ENCODE measurements at regions not wholly inside any gene's neighbourhood (a gene's known extent, or its start where the extent isn't known, plus 50 kb on each side); places are given as distances from the start of the nearest gene placed in this dataset.

- Histone ChIP-seq H3K4me3 (no peak overlapping the region), H3K27ac (no peak overlapping the region), H3K9me3 (ENCODE audit: low read depth, low read length) (no peaks in the 10 kb centered on the region), H3K36me3 (ENCODE audit: insufficient read depth, low read length) (no peaks in the 10 kb centered on the region), H3K9ac (ENCODE audit: insufficient read length) (no peak overlapping the region)
- TF ChIP-seq POLR2AphosphoS5 (IDR thresholded peaks at IDR 0.05; ENCODE audit: borderline replicate concordance, low read depth, low read length) (no peak), EZH2 (IDR thresholded peaks at IDR 0.05) (no peak), FOXP2 (optimal IDR thresholded peaks at IDR 0.05; ENCODE audit: control extremely low read depth, extremely low read length, insufficient read depth) (no peak)
- DNase-seq (ENCODE audit: low read depth, low spot score) = no peak
Measured at GRCh38 chr11:92642177-92642931, 327.1 kb upstream of the MTNR1B start.

- Histone ChIP-seq H3K27ac (no peak overlapping the region), H3K36me3 (ENCODE audit: insufficient read depth, low read length) (no peaks in the 10 kb centered on the region), H3K9ac (ENCODE audit: insufficient read length) (no peak overlapping the region), H3K9me3 (ENCODE audit: low read depth, low read length) (no peaks in the 10 kb centered on the region), H3K4me3 (no peak overlapping the region)
- no peak for TF ChIP-seq EZH2 (IDR thresholded peaks at IDR 0.05)
- no peak for TF ChIP-seq POLR2AphosphoS5 (IDR thresholded peaks at IDR 0.05; ENCODE audit: borderline replicate concordance, low read depth, low read length)
- TF ChIP-seq FOXP2 (optimal IDR thresholded peaks at IDR 0.05; ENCODE audit: control extremely low read depth, extremely low read length, insufficient read depth) = no peak
- DNase-seq (ENCODE audit: low read depth, low spot score) = no peak
Measured at GRCh38 chr11:92643827-92644226, 325.6 kb upstream of the MTNR1B start.

GRCh38 chr11:92644595-92645445, 324.6 kb upstream of the MTNR1B start:
- no peak for TF ChIP-seq FOXP2 (optimal IDR thresholded peaks at IDR 0.05; ENCODE audit: control extremely low read depth, extremely low read length, insufficient read depth)
- no peak for TF ChIP-seq POLR2AphosphoS5 (IDR thresholded peaks at IDR 0.05; ENCODE audit: borderline replicate concordance, low read depth, low read length)
- TF ChIP-seq EZH2 (IDR thresholded peaks at IDR 0.05) = no peak
- DNase-seq (ENCODE audit: low read depth, low spot score) = no peak
- Histone ChIP-seq H3K9me3 (ENCODE audit: low read depth, low read length) (no peaks in the 10 kb centered on the region), H3K4me3 (no peak overlapping the region), H3K27ac (no peak overlapping the region), H3K36me3 (ENCODE audit: insufficient read depth, low read length) (no peaks in the 10 kb centered on the region), H3K9ac (ENCODE audit: insufficient read length) (no peak overlapping the region)

- no peaks in the 10 kb centered on the region for H3K36me3 ChIP-seq (ENCODE audit: insufficient read depth, low read length)
- no peak for DNase-seq (ENCODE audit: low read depth, low spot score)
- no peak for TF ChIP-seq POLR2AphosphoS5 (IDR thresholded peaks at IDR 0.05; ENCODE audit: borderline replicate concordance, low read depth, low read length)
- no peak for TF ChIP-seq FOXP2 (optimal IDR thresholded peaks at IDR 0.05; ENCODE audit: control extremely low read depth, extremely low read length, insufficient read depth)
- no peak for TF ChIP-seq EZH2 (IDR thresholded peaks at IDR 0.05)
- no peaks in the 10 kb centered on the region for H3K9me3 ChIP-seq (ENCODE audit: low read depth, low read length)
- H3K4me3 ChIP-seq = no peak overlapping the region
- no peak overlapping the region for H3K9ac ChIP-seq (ENCODE audit: insufficient read length)
- H3K27ac ChIP-seq = no peak overlapping the region
Measured at GRCh38 chr11:92651159-92651558, 318.3 kb upstream of the MTNR1B start.

- TF ChIP-seq POLR2AphosphoS5 (IDR thresholded peaks at IDR 0.05; ENCODE audit: borderline replicate concordance, low read depth, low read length) = no peak
- H3K27ac ChIP-seq = no peak overlapping the region
- H3K9me3 ChIP-seq (ENCODE audit: low read depth, low read length) = no peaks in the 10 kb centered on the region
- no peak for DNase-seq (ENCODE audit: low read depth, low spot score)
- H3K9ac ChIP-seq (ENCODE audit: insufficient read length) = no peak overlapping the region
- no peaks in the 10 kb centered on the region for H3K36me3 ChIP-seq (ENCODE audit: insufficient read depth, low read length)
- no peak overlapping the region for H3K4me3 ChIP-seq
Measured at GRCh38 chr11:92653454-92653853, 316.0 kb upstream of the MTNR1B start.

GRCh38 chr11:92656783-92657182, 312.7 kb upstream of the MTNR1B start:
- no peak overlapping the region for H3K27ac ChIP-seq

GRCh38 chr11:92657226-92657625, 312.2 kb upstream of the MTNR1B start:
- no peak for DNase-seq (ENCODE audit: low read depth, low spot score)
- Histone ChIP-seq H3K9ac (ENCODE audit: insufficient read length) (no peak overlapping the region), H3K27ac (no peak overlapping the region), H3K36me3 (ENCODE audit: insufficient read depth, low read length) (no peaks in the 10 kb centered on the region), H3K9me3 (ENCODE audit: low read depth, low read length) (no peaks in the 10 kb centered on the region), H3K4me3 (no peak overlapping the region)
- TF ChIP-seq FOXP2 (optimal IDR thresholded peaks at IDR 0.05; ENCODE audit: control extremely low read depth, extremely low read length, insufficient read depth) (no peak), POLR2AphosphoS5 (IDR thresholded peaks at IDR 0.05; ENCODE audit: borderline replicate concordance, low read depth, low read length) (no peak), EZH2 (IDR thresholded peaks at IDR 0.05) (no peak)

More at GRCh38 chr11:92656783-92657182, 312.7 kb upstream of the MTNR1B start:
- Histone ChIP-seq H3K36me3 (ENCODE audit: insufficient read depth, low read length) (no peaks in the 10 kb centered on the region), H3K4me3 (no peak overlapping the region), H3K9ac (ENCODE audit: insufficient read length) (no peak overlapping the region), H3K9me3 (ENCODE audit: low read depth, low read length) (no peaks in the 10 kb centered on the region)
- no peak for DNase-seq (ENCODE audit: low read depth, low spot score)
- TF ChIP-seq FOXP2 (optimal IDR thresholded peaks at IDR 0.05; ENCODE audit: control extremely low read depth, extremely low read length, insufficient read depth) (no peak), POLR2AphosphoS5 (IDR thresholded peaks at IDR 0.05; ENCODE audit: borderline replicate concordance, low read depth, low read length) (no peak), EZH2 (IDR thresholded peaks at IDR 0.05) (no peak)

- DNase-seq (ENCODE audit: low read depth, low spot score) = no peak
- no peaks in the 10 kb centered on the region for H3K36me3 ChIP-seq (ENCODE audit: insufficient read depth, low read length)
- TF ChIP-seq POLR2AphosphoS5 (IDR thresholded peaks at IDR 0.05; ENCODE audit: borderline replicate concordance, low read depth, low read length) (no peak), EZH2 (IDR thresholded peaks at IDR 0.05) (no peak), FOXP2 (optimal IDR thresholded peaks at IDR 0.05; ENCODE audit: control extremely low read depth, extremely low read length, insufficient read depth) (no peak)
- no peak overlapping the region for H3K4me3 ChIP-seq
- no peak overlapping the region for H3K9ac ChIP-seq (ENCODE audit: insufficient read length)
- H3K9me3 ChIP-seq (ENCODE audit: low read depth, low read length) = no peaks in the 10 kb centered on the region
- no peak overlapping the region for H3K27ac ChIP-seq
Measured at GRCh38 chr11:92658733-92659132, 310.7 kb upstream of the MTNR1B start.

Measured in SK-N-MC (cell line).